Smooth muscle cell (in vitro differentiated cells): ENCODE measurements at regions not wholly inside any gene's neighbourhood (a gene's known extent, or its start where the extent isn't known, plus 50 kb on each side); places are given as distances from the start of the nearest gene placed in this dataset.

Source experiments
- DNase-seq: peaks from one replicate; lab custom pipeline; 2025; ENCODE audit not compliant: unreplicated experiment; lab: John Stamatoyannopoulos, UW
- H2AFZ ChIP-seq: fragments of 200-600 bp; sonication (generic); 2 replicates; pipeline ENCODE4 v1.6.0; 2016; ENCODE audit warnings: antibody characterized with exemption, low read depth, mild to moderate bottlenecking
- H3F3A ChIP-seq: fragments of 200-600 bp; sonication (generic); 2 replicates; pipeline ENCODE4 v1.6.0; 2017; ENCODE audit warnings: antibody characterized with exemption, low read depth
- H3K27ac ChIP-seq: fragments of 200-600 bp; sonication (generic); 2 replicates; pipeline ENCODE4 v1.5.1; 2016; ENCODE audit warnings: low read depth, mild to moderate bottlenecking
- H3K27me3 ChIP-seq: fragments of 200-600 bp; sonication (generic); 2 replicates; pipeline ENCODE4 v1.6.1; 2016; ENCODE audit warnings: low read depth, mild to moderate bottlenecking
- H3K36me3 ChIP-seq: fragments of 200-600 bp; sonication (generic); 2 replicates; pipeline ENCODE4 v1.5.1; 2016; ENCODE audit warnings: low read depth
- H3K4me1 ChIP-seq: fragments of 200-600 bp; sonication (generic); 2 replicates; pipeline ENCODE4 v1.5.1; 2016; ENCODE audit warnings: low read depth
- H3K4me2 ChIP-seq: fragments of 200-600 bp; sonication (generic); 2 replicates; pipeline ENCODE4 v1.6.0; 2016; ENCODE audit warnings: mild to moderate bottlenecking
- H3K4me3 ChIP-seq: fragments of 200-600 bp; sonication (generic); 2 replicates; pipeline ENCODE4 v1.5.1; 2016; ENCODE audit warnings: mild to moderate bottlenecking
- H3K79me2 ChIP-seq: fragments of 200-600 bp; sonication (generic); 2 replicates; pipeline ENCODE4 v1.6.0; 2016; ENCODE audit warnings: low read depth, mild to moderate bottlenecking
- H3K9ac ChIP-seq: fragments of 200-600 bp; sonication (generic); 2 replicates; pipeline ENCODE4 v1.6.0; 2016; ENCODE audit warnings: low read depth
- H3K9me3 ChIP-seq: fragments of 200-600 bp; sonication (generic); replicated peaks from 2 replicates; pipeline ENCODE4 v1.5.1; 2016; ENCODE audit warnings: low read depth
- H4K20me1 ChIP-seq: fragments of 200-600 bp; sonication (generic); 2 replicates; pipeline ENCODE4 v1.6.0; 2016; ENCODE audit warnings: low read depth
- CTCF ChIP-seq: fragments of 200-600 bp; sonication (generic); IDR thresholded peaks from 2 replicates; pipeline ENCODE4 v1.5.1; 2017; ENCODE audit warnings: borderline replicate concordance, mild to moderate bottlenecking, antibody characterized with exemption; ENCODE audit not compliant: insufficient read depth, poor library complexity, severe bottlenecking
- WGBS: methylation state at CpG from one replicate; pipeline ENCODE4 v1.1.7; 2016; ENCODE audit warnings: low lambda C conversion rate; 5-methylcytosine and 5-hydroxymethylcytosine counted together

GRCh38 chr4:15161439-15161838, 159.2 kb downstream of the CPEB2 start:
- Histone ChIP-seq H3K4me2 (no peak overlapping the region), H3F3A (no peaks in the 10 kb centered on the region), H3K79me2 (no peaks in the 10 kb centered on the region), H3K9ac (no peak overlapping the region), H4K20me1 (no peaks in the 10 kb centered on the region), H3K27me3 (no peaks in the 10 kb centered on the region), H3K4me3 (no peak overlapping the region), H3K27ac (no peak overlapping the region), H3K36me3 (no peaks in the 10 kb centered on the region), H2AFZ (no peak overlapping the region), H3K4me1 (peaks cover 11% of the 10 kb centered on the region), H3K9me3 (no peaks in the 10 kb centered on the region)
- no peak for DNase-seq
- TF ChIP-seq CTCF, result no peak
- WGBS, result 74% methylated on average over 1 of the region's 1 CpG

- H3K27ac ChIP-seq, result no peak overlapping the region
- no peak overlapping the region for H3K9ac ChIP-seq
- DNase-seq, result no peak
- no peak overlapping the region for H3K4me2 ChIP-seq
- peaks cover 11% of the 10 kb centered on the region for H3K4me1 ChIP-seq
- H3K27me3 ChIP-seq, result no peaks in the 10 kb centered on the region
- no peaks in the 10 kb centered on the region for H3K9me3 ChIP-seq
- TF ChIP-seq CTCF, result no peak
- H3K36me3 ChIP-seq, result no peaks in the 10 kb centered on the region
- 69% methylated on average over 1 of the region's 1 CpG for whole genome bisulfite sequencing
- no peak overlapping the region for H2AFZ ChIP-seq
- no peaks in the 10 kb centered on the region for H3K79me2 ChIP-seq
- no peak overlapping the region for H3K4me3 ChIP-seq
- no peaks in the 10 kb centered on the region for H4K20me1 ChIP-seq
- H3F3A ChIP-seq, result no peaks in the 10 kb centered on the region
Observed at GRCh38 chr4:15162046-15162445, 159.8 kb downstream of the CPEB2 start.

GRCh38 chr4:15162465-15163283, 160.4 kb downstream of the CPEB2 start:
- Histone ChIP-seq H3K27me3 (no peaks in the 10 kb centered on the region), H3K36me3 (no peaks in the 10 kb centered on the region), H4K20me1 (no peaks in the 10 kb centered on the region), H3K4me2 (no peak overlapping the region), H3K4me1 (peaks cover 11% of the 10 kb centered on the region), H2AFZ (no peak overlapping the region), H3K27ac (no peak overlapping the region), H3K79me2 (no peaks in the 10 kb centered on the region), H3K9me3 (no peaks in the 10 kb centered on the region), H3K4me3 (no peak overlapping the region), H3K9ac (no peak overlapping the region), H3F3A (no peaks in the 10 kb centered on the region)
- WGBS, result 54% methylated on average over 2 of the region's 2 CpGs
- DNase-seq, result no peak
- TF ChIP-seq CTCF, result peak; percentile 26

GRCh38 chr4:15163284-15163645, 161.0 kb downstream of the CPEB2 start:
- Histone ChIP-seq H3K9me3 (no peaks in the 10 kb centered on the region), H3F3A (no peaks in the 10 kb centered on the region), H3K27me3 (no peaks in the 10 kb centered on the region), H4K20me1 (no peaks in the 10 kb centered on the region), H2AFZ (no peak overlapping the region), H3K79me2 (no peaks in the 10 kb centered on the region), H3K4me2 (no peak overlapping the region), H3K4me1 (peaks cover 12% of the 10 kb centered on the region), H3K4me3 (no peak overlapping the region), H3K36me3 (no peaks in the 10 kb centered on the region), H3K27ac (no peak overlapping the region), H3K9ac (no peak overlapping the region)
- no peak for DNase-seq
- no peak for TF ChIP-seq CTCF
- 31% methylated on average over 4 of the region's 4 CpGs for WGBS
